CD4-positive, CD25-positive, alpha-beta regulatory T cell (primary cell): ENCODE measurements at regions not wholly inside any gene's neighbourhood (a gene's known extent, or its start where the extent isn't known, plus 50 kb on each side); places are given as distances from the start of the nearest gene placed in this dataset.

ENCODE experiments used
- ATAC-seq, 2 donors: fragments of 150-1000 bp; cut with Tn5 transposase; one replicate each; pipeline ENCODE4 v1.10.0; 2021; ENCODE audit warnings: low read depth in 2 of 2, moderate number of reproducible peaks in 2 of 2, moderate library complexity in 1 of 2
- DNase-seq, 3 donors: peaks; one replicate each; pipeline versions ENCODE4 v3.0.0 to v3.0.0-alpha.2; 2012 to 2022; ENCODE audit warnings: mixed read lengths in 1 of 3
- H3K27ac ChIP-seq: one replicate; pipeline ENCODE4 v1.7.0; 2013; ENCODE audit warnings: mild to moderate bottlenecking, low read length; ENCODE audit not compliant: insufficient read depth, poor library complexity, severe bottlenecking
- H3K27me3 ChIP-seq: one replicate; pipeline ENCODE4 v1.7.0; 2013; ENCODE audit warnings: low read length; ENCODE audit not compliant: control insufficient read depth, insufficient read depth
- H3K36me3 ChIP-seq: one replicate; pipeline ENCODE4 v1.7.0; 2013; ENCODE audit warnings: mild to moderate bottlenecking, low read length, moderate library complexity; ENCODE audit not compliant: control insufficient read depth, insufficient read depth
- H3K4me1 ChIP-seq: 2 replicates; pipeline ENCODE4 v1.7.0; 2013; ENCODE audit warnings: mild to moderate bottlenecking, low read length; ENCODE audit not compliant: insufficient read depth, control insufficient read depth, poor library complexity, severe bottlenecking
- H3K4me3 ChIP-seq: one replicate; pipeline ENCODE4 v1.7.0; 2013; ENCODE audit warnings: low read depth, mild to moderate bottlenecking, low read length, moderate library complexity
- H3K9me3 ChIP-seq, 2 experiments: 1 replicate in 1 of 2; 2 replicates in 1 of 2; pipeline ENCODE4 v1.7.0; 2013; ENCODE audit warnings: low read length in 2 of 2, mild to moderate bottlenecking in 1 of 2, moderate library complexity in 1 of 2; ENCODE audit not compliant: control insufficient read depth in 2 of 2
- H3K27ac Mint-ChIP-seq, 3 donors: one replicate each; pipeline ENCODE4 v1.8.0; 2020 to 2022; ENCODE audit warnings: mild to moderate bottlenecking in 3 of 3, mixed read lengths in 3 of 3, moderate library complexity in 2 of 3
- H3K27me3 Mint-ChIP-seq: one replicate; pipeline ENCODE4 v1.8.0; 2022; ENCODE audit warnings: mild to moderate bottlenecking, mixed read lengths
- H3K36me3 Mint-ChIP-seq: one replicate; pipeline ENCODE4 v1.8.0; 2020; ENCODE audit warnings: mixed read lengths
- H3K4me1 Mint-ChIP-seq, 4 donors: one replicate each; pipeline ENCODE4 v1.8.0; 2020 to 2022; ENCODE audit warnings: mixed read lengths in 4 of 4, mild to moderate bottlenecking in 1 of 4
- H3K4me3 Mint-ChIP-seq, 4 donors: one replicate each; pipeline ENCODE4 v1.8.0; 2020 to 2022; ENCODE audit warnings: mild to moderate bottlenecking in 4 of 4, mixed read lengths in 4 of 4, moderate library complexity in 3 of 4
- H3K9me3 Mint-ChIP-seq, 7 donors: one replicate each; pipeline ENCODE4 v1.8.0; 2020 to 2022; ENCODE audit warnings: mixed read lengths in 7 of 7, mild to moderate bottlenecking in 3 of 7, moderate library complexity in 2 of 7

DNA sequence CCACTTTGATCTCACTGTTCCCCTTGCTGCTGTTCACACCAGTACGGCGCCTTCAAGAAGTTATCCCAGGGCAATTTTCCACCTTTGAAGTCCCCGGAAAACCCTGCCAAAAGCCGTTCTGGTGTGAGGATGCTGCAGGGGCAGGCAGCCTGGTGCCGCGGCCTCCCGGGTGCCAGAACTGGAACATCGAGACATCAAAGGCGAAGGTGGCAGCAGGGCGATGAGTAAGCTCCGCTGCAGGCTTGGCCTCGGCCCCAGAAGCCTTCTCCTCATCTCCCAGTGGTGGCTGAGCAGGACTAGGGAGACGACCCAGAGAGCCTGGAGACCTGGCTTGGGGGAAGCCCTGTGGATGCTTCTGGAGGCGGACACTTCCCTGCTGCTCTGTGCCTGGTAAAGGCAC is 115.3 kb upstream of the MSX2 start:
- no peak for DNase-seq
- H3K4me3 ChIP-seq, result no peak overlapping the region
- no peaks in the 10 kb centered on the region for H3K9me3 ChIP-seq
- H3K36me3 Mint-ChIP-seq, result no peaks in the 10 kb centered on the region
- peaks cover 0 to 1% (median 0%) of the 10 kb centered on the region in 7 donors for H3K9me3 Mint-ChIP-seq
- H3K27me3 Mint-ChIP-seq, result no peaks in the 10 kb centered on the region
- no peaks in the 10 kb centered on the region for H3K36me3 ChIP-seq
- H3K4me1 ChIP-seq, result no peaks in the 10 kb centered on the region
- H3K4me1 Mint-ChIP-seq, result no peaks in the 10 kb centered on the region
- no peaks in the 10 kb centered on the region for H3K27me3 ChIP-seq
- H3K27ac Mint-ChIP-seq, result no peak overlapping the region
- no peak overlapping the region for H3K4me3 Mint-ChIP-seq
- H3K27ac ChIP-seq, result no peak overlapping the region
- no peak for ATAC-seq

DNA sequence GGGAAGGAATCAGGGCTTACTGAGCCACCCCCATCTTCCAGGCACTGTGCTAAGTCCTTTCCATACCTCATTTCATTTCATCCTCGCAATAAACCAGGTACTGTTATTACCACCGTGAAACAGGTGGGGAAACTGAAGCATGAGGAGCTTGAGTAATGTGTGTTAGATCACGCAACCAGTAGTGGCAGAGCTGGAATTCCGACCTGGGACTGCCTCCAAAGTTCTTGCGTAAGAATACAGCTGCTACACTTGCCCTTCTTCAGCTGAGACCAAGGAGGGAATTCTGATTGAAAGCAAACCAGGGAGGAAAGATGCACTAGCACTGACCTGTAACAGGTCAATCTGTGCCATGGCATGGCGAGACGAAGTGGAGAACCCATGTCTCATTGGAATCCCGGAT is 113.4 kb upstream of the MSX2 start:
- Histone ChIP-seq H3K36me3 (no peaks in the 10 kb centered on the region), H3K27me3 (no peaks in the 10 kb centered on the region), H3K9me3 (no peaks in the 10 kb centered on the region), H3K27ac (no peak overlapping the region), H3K4me3 (no peak overlapping the region), H3K4me1 (no peaks in the 10 kb centered on the region)
- Mint-ChIP-seq H3K27ac (no peak overlapping the region), H3K9me3 (peaks cover 0 to 2% (median 0%) of the 10 kb centered on the region in 7 donors), H3K4me1 (no peaks in the 10 kb centered on the region), H3K4me3 (no peak overlapping the region), H3K27me3 (no peaks in the 10 kb centered on the region), H3K36me3 (no peaks in the 10 kb centered on the region)
- DNase-seq (no peak), ATAC-seq (no peak)

- ATAC-seq, result no peak
- Histone ChIP-seq H3K36me3 (no peaks in the 10 kb centered on the region), H3K4me3 (no peak overlapping the region), H3K27me3 (no peaks in the 10 kb centered on the region), H3K27ac (no peak overlapping the region), H3K9me3 (no peaks in the 10 kb centered on the region), H3K4me1 (no peaks in the 10 kb centered on the region)
- no peaks in the 10 kb centered on the region for H3K27me3 Mint-ChIP-seq
- no peaks in the 10 kb centered on the region for H3K4me1 Mint-ChIP-seq
- no peak overlapping the region for H3K27ac Mint-ChIP-seq
- no peaks in the 10 kb centered on the region for H3K36me3 Mint-ChIP-seq
- no peak overlapping the region for H3K4me3 Mint-ChIP-seq
- H3K9me3 Mint-ChIP-seq, result peaks cover 0 to 2% (median 0%) of the 10 kb centered on the region in 7 donors
- no peak for DNase-seq
Measured at GRCh38 chr5:174612686-174613085, 111.7 kb upstream of the MSX2 start.

GRCh38 chr5:174614500-174615135 is 109.8 kb upstream of the MSX2 start:
- H3K27ac ChIP-seq, result no peak overlapping the region
- Mint-ChIP-seq H3K27ac (no peak overlapping the region), H3K4me1 (no peaks in the 10 kb centered on the region), H3K4me3 (no peak overlapping the region), H3K9me3 (peaks cover 0 to 2% (median 0%) of the 10 kb centered on the region in 7 donors), H3K36me3 (no peaks in the 10 kb centered on the region), H3K27me3 (no peaks in the 10 kb centered on the region)
- H3K4me3 ChIP-seq, result no peak overlapping the region
- ATAC-seq (no peak), DNase-seq (no peak)
- H3K4me1 ChIP-seq, result no peaks in the 10 kb centered on the region
- H3K9me3 ChIP-seq, result no peaks in the 10 kb centered on the region
- H3K36me3 ChIP-seq, result no peaks in the 10 kb centered on the region
- H3K27me3 ChIP-seq, result no peaks in the 10 kb centered on the region

DNA sequence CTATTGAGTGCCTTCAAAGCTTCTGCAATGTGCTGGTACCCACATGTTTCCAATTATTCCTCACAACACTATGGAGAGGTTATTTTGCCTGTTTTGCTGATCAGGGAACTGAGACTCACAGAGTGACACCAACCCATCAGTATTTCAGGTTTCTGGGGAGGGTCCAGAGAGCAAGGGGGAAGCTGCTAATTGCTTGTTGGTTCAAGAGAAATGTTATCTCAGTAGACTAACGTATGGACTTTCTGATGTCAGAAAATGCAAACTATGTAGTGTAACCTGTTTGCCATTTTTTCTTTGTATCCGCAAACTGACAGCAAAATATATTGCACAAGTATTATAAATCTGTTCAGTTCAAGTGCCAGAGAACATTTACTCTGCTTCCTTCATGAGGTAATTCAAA is 108.3 kb upstream of the MSX2 start:
- no peaks in the 10 kb centered on the region for H3K4me1 Mint-ChIP-seq
- H3K4me3 Mint-ChIP-seq, result no peak overlapping the region
- H3K36me3 Mint-ChIP-seq, result no peaks in the 10 kb centered on the region
- DNase-seq (no peak), ATAC-seq (no peak)
- Histone ChIP-seq H3K9me3 (no peaks in the 10 kb centered on the region), H3K36me3 (no peaks in the 10 kb centered on the region), H3K27me3 (no peaks in the 10 kb centered on the region), H3K4me1 (no peaks in the 10 kb centered on the region), H3K4me3 (no peak overlapping the region), H3K27ac (no peak overlapping the region)
- no peak overlapping the region for H3K27ac Mint-ChIP-seq
- peaks cover 0 to 4% (median 0%) of the 10 kb centered on the region in 7 donors for H3K9me3 Mint-ChIP-seq
- H3K27me3 Mint-ChIP-seq, result no peaks in the 10 kb centered on the region

GRCh38 chr5:174617285-174617684 is 107.1 kb upstream of the MSX2 start:
- no peaks in the 10 kb centered on the region for H3K36me3 Mint-ChIP-seq
- no peaks in the 10 kb centered on the region for H3K27me3 Mint-ChIP-seq
- H3K27me3 ChIP-seq, result no peaks in the 10 kb centered on the region
- H3K4me1 Mint-ChIP-seq, result no peaks in the 10 kb centered on the region
- DNase-seq, result no peak
- ATAC-seq, result no peak
- H3K36me3 ChIP-seq, result no peaks in the 10 kb centered on the region
- H3K9me3 Mint-ChIP-seq, result peaks cover 0 to 4% (median 0%) of the 10 kb centered on the region in 7 donors
- H3K4me3 ChIP-seq, result no peak overlapping the region
- no peak overlapping the region for H3K27ac Mint-ChIP-seq
- no peaks in the 10 kb centered on the region for H3K9me3 ChIP-seq
- H3K27ac ChIP-seq, result no peak overlapping the region
- no peaks in the 10 kb centered on the region for H3K4me1 ChIP-seq
- no peak overlapping the region for H3K4me3 Mint-ChIP-seq

DNA sequence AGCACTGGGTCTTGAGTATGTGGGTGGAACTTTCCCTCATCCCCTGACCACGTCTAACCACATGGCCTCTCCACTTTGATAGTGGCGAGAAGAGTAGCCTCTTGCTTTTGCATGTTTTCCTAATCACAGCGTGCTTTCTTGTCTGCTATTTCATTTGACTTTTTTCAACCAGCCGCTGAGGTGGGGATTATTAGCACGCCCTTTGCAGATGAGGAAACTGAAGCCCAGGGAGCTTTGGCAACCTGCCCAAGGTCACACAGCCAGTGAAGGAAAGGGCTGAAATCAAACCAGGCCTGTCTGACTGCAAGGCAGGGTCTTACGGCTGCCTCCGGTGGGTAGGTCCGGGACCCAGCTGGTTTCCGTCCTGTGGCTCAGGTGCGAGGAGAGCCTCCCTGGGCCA is 106.5 kb upstream of the MSX2 start:
- Mint-ChIP-seq H3K4me1 (no peaks in the 10 kb centered on the region), H3K4me3 (no peak overlapping the region), H3K27me3 (no peaks in the 10 kb centered on the region), H3K36me3 (no peaks in the 10 kb centered on the region), H3K27ac (no peak overlapping the region), H3K9me3 (peaks cover 0 to 4% (median 0%) of the 10 kb centered on the region in 7 donors)
- H3K27ac ChIP-seq, result no peak overlapping the region
- ATAC-seq, result no peak
- H3K4me1 ChIP-seq, result no peaks in the 10 kb centered on the region
- no peak for DNase-seq
- H3K4me3 ChIP-seq, result no peak overlapping the region
- no peaks in the 10 kb centered on the region for H3K36me3 ChIP-seq
- H3K9me3 ChIP-seq, result no peaks in the 10 kb centered on the region
- no peaks in the 10 kb centered on the region for H3K27me3 ChIP-seq

- no peaks in the 10 kb centered on the region for H3K36me3 Mint-ChIP-seq
- peaks cover 0 to 4% (median 0%) of the 10 kb centered on the region in 7 donors for H3K9me3 Mint-ChIP-seq
- Histone ChIP-seq H3K4me3 (no peak overlapping the region), H3K36me3 (no peaks in the 10 kb centered on the region), H3K27ac (no peak overlapping the region), H3K27me3 (no peaks in the 10 kb centered on the region), H3K9me3 (no peaks in the 10 kb centered on the region), H3K4me1 (no peaks in the 10 kb centered on the region)
- no peak for ATAC-seq
- H3K4me1 Mint-ChIP-seq, result no peaks in the 10 kb centered on the region
- no peaks in the 10 kb centered on the region for H3K27me3 Mint-ChIP-seq
- DNase-seq, result no peak
- H3K4me3 Mint-ChIP-seq, result no peak overlapping the region
- no peak overlapping the region for H3K27ac Mint-ChIP-seq
Measured at GRCh38 chr5:174618589-174618988, 105.8 kb upstream of the MSX2 start.
